ENCODE measurements at regions not wholly inside any gene's neighbourhood (a gene's known extent, or its start where the extent isn't known, plus 50 kb on each side); places are given as distances from the start of the nearest gene placed in this dataset.

- TF ChIP-seq POLR2A (IDR thresholded peaks at IDR 0.05): no peak
- TF ChIP-seq CTCF (IDR thresholded peaks at IDR 0.05 in 8 of 11, conservative IDR thresholded peaks at IDR 0.05 in 3 of 11): no peak
These were observed 106.5 kb upstream of the SLC45A1 start for GRCh38 chr1:8211251-8211882.

All from spleen (tissue), 7 donors.